K562 (cell line): ENCODE measurements at regions not wholly inside any gene's neighbourhood (a gene's known extent, or its start where the extent isn't known, plus 50 kb on each side); places are given as distances from the start of the nearest gene placed in this dataset.

ENCODE experiments used
- ATAC-seq: fragments of 200-7000 bp; cut with Tn5 transposase; 3 replicates; pipeline ENCODE4 v1.9.1; 2020; ENCODE audit warnings: moderate library complexity
- BruUV-seq: library from RNA; stranded (reverse); fragments of 400-500 nt; replicated peaks from 2 replicates; lab custom pipeline; 2021; lab: Mats Ljungman, UMichigan
- CTCF ChIA-PET: fragments of 300-600 bp; formaldehyde crosslinking; extraction: SDS; loops from one replicate; lab custom pipeline; 2021; ENCODE audit warnings: low intra/inter-chr PET ratio; lab: Yijun Ruan, JAX
- POLR2A ChIA-PET: fragments of 300-600, 350-650 bp; sonication (Branson Sonifier 250); formaldehyde crosslinking; extraction: SDS; loops from one replicate; lab custom pipeline; 2021; ENCODE audit warnings: antibody characterized with exemption, inconsistent platforms; lab: Yijun Ruan, JAX
- DNase-seq, 4 experiments: peaks; one replicate each; pipeline versions ENCODE4 v3.0.0 to v3.0.0-alpha.2; 2011 to 2018; ENCODE audit warnings: low spot score in 3 of 4, mixed read lengths in 3 of 4; ENCODE audit errors: extremely low read depth in 1 of 4
- FAIRE-seq: peaks from 2 replicates; lab custom pipeline; 2011; peaks lifted over from hg19 to GRCh38; lab: Jason Lieb, UNC
- H2AFZ ChIP-seq: 2 replicates; pipeline ENCODE4 v1.6.0; 2011; ENCODE audit warnings: low read depth, low read length, control low read depth, inconsistent platforms
- H3K27ac ChIP-seq: fragments of 200-600 bp; 3 replicates; pipeline ENCODE4 v1.8.0; 2011; ENCODE audit warnings: low read depth, mild to moderate bottlenecking, control low read depth, inconsistent platforms, low read length, moderate library complexity, mixed read lengths; ENCODE audit errors: extremely low read depth
- H3K27me3 ChIP-seq, 2 experiments: fragments of 300-600 bp in 1 of 2; 2 replicates in 1 of 2; 3 replicates in 1 of 2; pipeline versions ENCODE4 v1.6.0 to v1.8.0; 2011; ENCODE audit warnings: inconsistent platforms in 2 of 2, low read length in 2 of 2, mild to moderate bottlenecking in 1 of 2, mixed read lengths in 1 of 2, moderate library complexity in 1 of 2; ENCODE audit not compliant: control insufficient read depth in 2 of 2, insufficient read depth in 2 of 2
- H3K36me3 ChIP-seq: fragments of 300-600 bp; 3 replicates; pipeline ENCODE4 v1.8.0; 2011; ENCODE audit warnings: mild to moderate bottlenecking, low read length, inconsistent platforms; ENCODE audit not compliant: control insufficient read depth, insufficient read depth
- H3K4me1 ChIP-seq, 2 experiments: fragments of 200-600 bp in 1 of 2; replicated peaks in 1 of 2; 2 replicates in 1 of 2; 3 replicates in 1 of 2; pipeline versions ENCODE4 v1.5.1 to v1.8.0; 2011; ENCODE audit warnings: inconsistent platforms in 2 of 2, low read length in 2 of 2, mild to moderate bottlenecking in 1 of 2, mixed read lengths in 1 of 2, moderate library complexity in 1 of 2; ENCODE audit not compliant: control insufficient read depth in 2 of 2, insufficient read depth in 2 of 2
- H3K4me2 ChIP-seq: 2 replicates; pipeline ENCODE4 v1.6.1; 2011; ENCODE audit warnings: low read length, control low read depth, inconsistent platforms, mixed read lengths; ENCODE audit not compliant: insufficient read depth
- H3K4me3 ChIP-seq: fragments of 200-600 bp; sonication (generic), shearing (Covaris generic); 2 replicates; pipeline ENCODE4 v1.5.1; 2016; ENCODE audit warnings: control low read depth, inconsistent platforms
- H3K79me2 ChIP-seq: fragments of 200-600 bp; 3 replicates; pipeline ENCODE4 v1.8.0; 2011; ENCODE audit warnings: low read length, inconsistent platforms; ENCODE audit not compliant: control insufficient read depth, insufficient read depth
- H3K9ac ChIP-seq, 2 experiments: 2 replicates each; pipeline versions ENCODE4 v1.6.0 to v1.6.1; 2011; ENCODE audit warnings: low read depth in 2 of 2, low read length in 2 of 2, control low read depth in 1 of 2, inconsistent platforms in 1 of 2, mild to moderate bottlenecking in 1 of 2, mixed read lengths in 1 of 2; ENCODE audit not compliant: insufficient read depth in 1 of 2
- H3K9me1 ChIP-seq: one replicate; pipeline ENCODE4 v1.6.0; 2011; ENCODE audit warnings: inconsistent platforms, mild to moderate bottlenecking, low read length, moderate library complexity; ENCODE audit not compliant: control insufficient read depth, insufficient read depth
- H3K9me3 ChIP-seq: replicated peaks from 2 replicates; pipeline ENCODE4 v1.5.1; 2011; ENCODE audit warnings: low read depth, low read length, inconsistent platforms; ENCODE audit not compliant: control insufficient read depth, insufficient read depth
- H4K20me1 ChIP-seq: replicated peaks from 2 replicates; pipeline ENCODE4 v1.6.1; 2011; ENCODE audit warnings: low read length, inconsistent platforms, mixed read lengths; ENCODE audit not compliant: control insufficient read depth, insufficient read depth
- KLF6 ChIP-seq: fragments of 250-450 bp; sonication (Bioruptor Pico); IDR thresholded peaks from 2 replicates; pipeline ENCODE4 v1.4.0; 2020; ENCODE audit warnings: mild to moderate bottlenecking, moderate library complexity, borderline replicate concordance
- MAZ ChIP-seq, 2 experiments: fragments of 450-650 bp in 1 of 2; sonication (generic) in 1 of 2; formaldehyde crosslinking; IDR thresholded peaks in 1 of 2; conservative IDR thresholded peaks in 1 of 2; 2 replicates each; pipeline versions ENCODE4 v1.4.0 to v1.5.0; 2020; ENCODE audit warnings: mild to moderate bottlenecking in 1 of 2, missing genetic modification reagents in 1 of 2
- MBD1 ChIP-seq: fragments of 250-450 bp; sonication (Bioruptor Pico); IDR thresholded peaks from 2 replicates; pipeline ENCODE4 v1.8.0; 2022; ENCODE audit warnings: inconsistent platforms
- MTA3 ChIP-seq: fragments of 450-650 bp; formaldehyde crosslinking; IDR thresholded peaks from 2 replicates; pipeline ENCODE4 v1.6.1; 2017; ENCODE audit warnings: mild to moderate bottlenecking, borderline replicate concordance
- NCOA4 ChIP-seq: fragments of 450-650 bp; IDR thresholded peaks from 2 replicates; pipeline ENCODE4 v1.6.1; 2018; ENCODE audit warnings: mild to moderate bottlenecking; ENCODE audit not compliant: partially characterized antibody
- POLR3A ChIP-seq: IDR thresholded peaks from 2 replicates; pipeline ENCODE4 v1.6.1; 2011; ENCODE audit warnings: borderline replicate concordance, mild to moderate bottlenecking, moderate library complexity; ENCODE audit not compliant: insufficient read length, insufficient read depth; ENCODE audit errors: extremely low read depth
- PTTG1 ChIP-seq: fragments of 450-650 bp; IDR thresholded peaks from 2 replicates; pipeline ENCODE4 v1.6.1; 2016; ENCODE audit warnings: low read depth, mild to moderate bottlenecking, missing genetic modification characterization, missing compliant biosample characterization
- RFX7 ChIP-seq: fragments of 250-450 bp; sonication (Bioruptor Pico); IDR thresholded peaks from 2 replicates; pipeline ENCODE4 v1.5.1; 2021; ENCODE audit warnings: mild to moderate bottlenecking
- ZBTB5 ChIP-seq: fragments of 450-650 bp; IDR thresholded peaks from 2 replicates; pipeline ENCODE4 v1.6.1; 2017; ENCODE audit warnings: antibody characterized with exemption
- ZBTB8A ChIP-seq: fragments of 450-650 bp; IDR thresholded peaks from 2 replicates; pipeline ENCODE4 v1.6.1; 2018; ENCODE audit warnings: mild to moderate bottlenecking, moderate library complexity; ENCODE audit not compliant: partially characterized antibody
- ZKSCAN3 ChIP-seq: fragments of 250-450 bp; sonication (Bioruptor Pico); IDR thresholded peaks from 2 replicates; pipeline ENCODE4 v1.4.0; 2020
- ZNF561 ChIP-seq: fragments of 450-650 bp; formaldehyde crosslinking; conservative IDR thresholded peaks from 2 replicates; pipeline ENCODE4 v1.4.0; 2020; ENCODE audit warnings: mild to moderate bottlenecking, moderate library complexity
- WGBS: fragments of 100-300 bp; shearing (Covaris generic); methylation state at CpG from one replicate; pipeline ENCODE4 v1.1.6; 2016; ENCODE audit warnings: low coverage, mixed read lengths; ENCODE audit not compliant: insufficient coverage; ENCODE audit errors: missing lambda C conversion rate; 5-methylcytosine and 5-hydroxymethylcytosine counted together
- in situ Hi-C: fragments of 300-500 bp; cut with MboI; formaldehyde crosslinking; loops from 4 replicates; pipeline ENCODE4 v1.15.0; 2018; ENCODE audit warnings: inconsistent platforms, mixed read lengths
- intact Hi-C: fragments of 100-400 bp; cut with micrococcal nuclease; formaldehyde crosslinking; loops from 2 replicates; pipeline ENCODE4 v1.14.2; 2022
- TF ChIP-seq, protein P1 (sequence below): sonication (generic); formaldehyde crosslinking; IDR thresholded peaks from 2 replicates; pipeline ENCODE4 v1.8.1; 2023; ENCODE audit warnings: mild to moderate bottlenecking, missing genetic modification reagents
- TF ChIP-seq, protein P2 (sequence below): fragments of 200-800 bp; sonication (Bioruptor generic); IDR thresholded peaks from 2 replicates; pipeline ENCODE4 v1.6.1; 2017; ENCODE audit warnings: missing genetic modification characterization, missing compliant biosample characterization

GRCh38 chr16:7239547-7239946 is 93.1 kb upstream of the RBFOX1 start:
- H3K9me1 ChIP-seq, result no peaks in the 10 kb centered on the region
- no peak overlapping the region for H3K4me3 ChIP-seq
- no peaks in the 10 kb centered on the region; a peak in 1 of 5 replicates for H3K27me3 ChIP-seq
- DNase-seq, result no peak
- H3K4me1 ChIP-seq, result no peaks in the 10 kb centered on the region
- in situ Hi-C loops, result no loop called here
- H3K4me2 ChIP-seq, result no peak overlapping the region
- 0% methylated on average over 2 of the region's 2 CpGs for WGBS
- H3K9ac ChIP-seq, result no peak overlapping the region
- no peaks in the 10 kb centered on the region for H3K9me3 ChIP-seq
- intact Hi-C loops, result no loop called here
- H3K27ac ChIP-seq, result no peak overlapping the region
- BruUV-seq, result no TSS peak
- H4K20me1 ChIP-seq, result no peaks in the 10 kb centered on the region
- FAIRE-seq, result no peak
- CTCF ChIA-PET, result no interaction called here
- no peaks in the 10 kb centered on the region for H3K79me2 ChIP-seq
- no peak overlapping the region for H2AFZ ChIP-seq
- no peaks in the 10 kb centered on the region for H3K36me3 ChIP-seq
- TF ChIP-seq MAZ (CRISPR knock-in tag; conservative IDR thresholded peaks at IDR 0.05 in 1 of 2, IDR thresholded peaks at IDR 0.05 in 1 of 2), result no peak
- no peak for TF ChIP-seq ZBTB5
- no peak for TF ChIP-seq POLR3A
- no peak for TF ChIP-seq PTTG1 (tag)
- no peak for TF ChIP-seq ZNF561 (CRISPR knock-in tag)
- TF ChIP-seq RFX7 (CRISPR knock-in tag), result no peak
- TF ChIP-seq MTA3, result no peak
- TF ChIP-seq KLF6 (CRISPR knock-in tag), result no peak
- no peak for TF ChIP-seq MBD1 (CRISPR knock-in tag)
- TF ChIP-seq ZBTB8A, result no peak
- TF ChIP-seq, protein P1, sequence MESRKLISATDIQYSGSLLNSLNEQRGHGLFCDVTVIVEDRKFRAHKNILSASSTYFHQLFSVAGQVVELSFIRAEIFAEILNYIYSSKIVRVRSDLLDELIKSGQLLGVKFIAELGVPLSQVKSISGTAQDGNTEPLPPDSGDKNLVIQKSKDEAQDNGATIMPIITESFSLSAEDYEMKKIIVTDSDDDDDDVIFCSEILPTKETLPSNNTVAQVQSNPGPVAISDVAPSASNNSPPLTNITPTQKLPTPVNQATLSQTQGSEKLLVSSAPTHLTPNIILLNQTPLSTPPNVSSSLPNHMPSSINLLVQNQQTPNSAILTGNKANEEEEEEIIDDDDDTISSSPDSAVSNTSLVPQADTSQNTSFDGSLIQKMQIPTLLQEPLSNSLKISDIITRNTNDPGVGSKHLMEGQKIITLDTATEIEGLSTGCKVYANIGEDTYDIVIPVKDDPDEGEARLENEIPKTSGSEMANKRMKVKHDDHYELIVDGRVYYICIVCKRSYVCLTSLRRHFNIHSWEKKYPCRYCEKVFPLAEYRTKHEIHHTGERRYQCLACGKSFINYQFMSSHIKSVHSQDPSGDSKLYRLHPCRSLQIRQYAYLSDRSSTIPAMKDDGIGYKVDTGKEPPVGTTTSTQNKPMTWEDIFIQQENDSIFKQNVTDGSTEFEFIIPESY (CRISPR knock-in tag), result no peak
- TF ChIP-seq NCOA4, result no peak
- TF ChIP-seq, protein P2, sequence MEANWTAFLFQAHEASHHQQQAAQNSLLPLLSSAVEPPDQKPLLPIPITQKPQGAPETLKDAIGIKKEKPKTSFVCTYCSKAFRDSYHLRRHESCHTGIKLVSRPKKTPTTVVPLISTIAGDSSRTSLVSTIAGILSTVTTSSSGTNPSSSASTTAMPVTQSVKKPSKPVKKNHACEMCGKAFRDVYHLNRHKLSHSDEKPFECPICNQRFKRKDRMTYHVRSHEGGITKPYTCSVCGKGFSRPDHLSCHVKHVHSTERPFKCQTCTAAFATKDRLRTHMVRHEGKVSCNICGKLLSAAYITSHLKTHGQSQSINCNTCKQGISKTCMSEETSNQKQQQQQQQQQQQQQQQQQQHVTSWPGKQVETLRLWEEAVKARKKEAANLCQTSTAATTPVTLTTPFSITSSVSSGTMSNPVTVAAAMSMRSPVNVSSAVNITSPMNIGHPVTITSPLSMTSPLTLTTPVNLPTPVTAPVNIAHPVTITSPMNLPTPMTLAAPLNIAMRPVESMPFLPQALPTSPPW (CRISPR knock-in tag), result no peak
- no peak for TF ChIP-seq ZKSCAN3 (CRISPR knock-in tag)
- ATAC-seq, result no peak
- POLR2A ChIA-PET, result no interaction called here
